H1 (cell line): ENCODE measurements at regions not wholly inside any gene's neighbourhood (a gene's known extent, or its start where the extent isn't known, plus 50 kb on each side); places are given as distances from the start of the nearest gene placed in this dataset.

ENCODE experiments used
- BACH1 ChIP-seq: IDR thresholded peaks from 2 replicates; pipeline ENCODE4 v1.6.1; 2012; ENCODE audit warnings: low read length, improper control_type of control experiment
- CTCF ChIP-seq, 3 experiments: IDR thresholded peaks; 1 replicate in 2 of 3; 2 replicates in 1 of 3; pipeline versions ENCODE4 v1.5.1 to v1.6.1; 2011; ENCODE audit warnings: low read length in 3 of 3, mild to moderate bottlenecking in 3 of 3, inconsistent platforms in 2 of 3, low read depth in 1 of 3, moderate library complexity in 1 of 3; ENCODE audit not compliant: insufficient read depth in 1 of 3; ENCODE audit errors: control extremely low read depth in 1 of 3
- TBP ChIP-seq: IDR thresholded peaks from 2 replicates; pipeline ENCODE4 v1.6.1; 2011; ENCODE audit warnings: low read depth, low read length, improper control_type of control experiment
- USF2 ChIP-seq: IDR thresholded peaks from 2 replicates; pipeline ENCODE4 v1.6.1; 2011; ENCODE audit warnings: low read length, improper control_type of control experiment

DNA sequence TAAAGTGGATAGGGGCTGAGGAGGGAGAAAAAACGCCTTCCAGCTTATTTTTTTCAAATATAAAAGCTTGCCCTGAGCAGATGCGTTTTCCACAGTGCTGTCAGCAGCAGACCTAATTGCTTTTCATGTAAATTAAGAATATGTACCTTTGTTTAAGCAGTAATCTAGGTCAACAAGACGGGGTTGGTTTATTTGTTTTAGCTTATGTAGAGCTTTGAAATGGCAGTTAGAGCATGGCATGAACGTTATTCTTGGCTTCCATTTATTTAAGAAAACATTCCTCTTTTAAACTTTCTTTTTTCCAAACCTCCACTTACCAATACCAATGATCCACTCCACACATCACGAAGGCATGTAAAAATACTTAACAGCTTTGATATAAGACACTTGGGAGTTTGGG, 220.3 kb upstream of the TENM3 start:
- TF ChIP-seq USF2 = no peak
- TF ChIP-seq CTCF (IDR thresholded peaks at IDR 0.05; ENCODE audit: control extremely low read depth in 1 of 3, insufficient read depth in 1 of 3, low read depth in 1 of 3, low read length in 3 of 3) = no peak
- TF ChIP-seq TBP = no peak
- no peak for TF ChIP-seq BACH1
